ENCODE measurements at regions not wholly inside any gene's neighbourhood (a gene's known extent, or its start where the extent isn't known, plus 50 kb on each side); places are given as distances from the start of the nearest gene placed in this dataset.

GRCh38 chr20:39277185-39277584 is 315.0 kb downstream of the DHX35 start:
- Histone ChIP-seq H2AFZ (ENCODE audit: low read length) (no peak overlapping the region), H3F3A (ENCODE audit: low read depth) (no peaks in the 10 kb centered on the region), H3K4me1 (ENCODE audit: insufficient read depth, low read length, poor library complexity, severe bottlenecking) (no peaks in the 10 kb centered on the region), H3K36me3 (ENCODE audit: insufficient read depth, low read length) (no peaks in the 10 kb centered on the region), H3K9me2 (replicated peaks; ENCODE audit: low read depth, low read length) (no peaks in the 10 kb centered on the region), H3K9ac (ENCODE audit: low read depth, low read length, poor library complexity, severe bottlenecking) (no peak overlapping the region), H4K20me1 (ENCODE audit: insufficient read depth, low read length, poor library complexity, severe bottlenecking) (no peaks in the 10 kb centered on the region), H3K4me3 (ENCODE audit: low read length, poor library complexity, severe bottlenecking) (no peak overlapping the region), H3K79me2 (ENCODE audit: insufficient read depth, low read length) (no peaks in the 10 kb centered on the region), H3K4me2 (ENCODE audit: low read depth, low read length, poor library complexity, severe bottlenecking) (no peak overlapping the region), H3K9me3 (ENCODE audit: insufficient read depth, low read depth, low read length) (no peaks in the 10 kb centered on the region), H3K27me3 (ENCODE audit: insufficient read depth, low read length, poor library complexity, severe bottlenecking) (no peaks in the 10 kb centered on the region)
- TF ChIP-seq CTCF (conservative IDR thresholded peaks at IDR 0.05; ENCODE audit: low read length) (no peak), EZH2phosphoT487 (IDR thresholded peaks at IDR 0.05; ENCODE audit: borderline replicate concordance) (no peak)

GRCh38 chr20:39270837-39271604 is 308.9 kb downstream of the DHX35 start:
- H4K20me1 ChIP-seq (ENCODE audit: insufficient read depth, low read length, poor library complexity, severe bottlenecking), result no peaks in the 10 kb centered on the region
- H3F3A ChIP-seq (ENCODE audit: low read depth), result no peaks in the 10 kb centered on the region
- no peaks in the 10 kb centered on the region for H3K36me3 ChIP-seq (ENCODE audit: insufficient read depth, low read length)
- no peaks in the 10 kb centered on the region for H3K9me2 ChIP-seq (replicated peaks; ENCODE audit: low read depth, low read length)
- H3K27me3 ChIP-seq (ENCODE audit: insufficient read depth, low read length, poor library complexity, severe bottlenecking), result no peaks in the 10 kb centered on the region
- H3K9me3 ChIP-seq (ENCODE audit: insufficient read depth, low read depth, low read length), result no peaks in the 10 kb centered on the region
- no peak overlapping the region for H3K4me3 ChIP-seq (ENCODE audit: low read length, poor library complexity, severe bottlenecking)
- no peak overlapping the region for H3K9ac ChIP-seq (ENCODE audit: low read depth, low read length, poor library complexity, severe bottlenecking)
- H3K4me1 ChIP-seq (ENCODE audit: insufficient read depth, low read length, poor library complexity, severe bottlenecking), result peaks cover 9% of the 10 kb centered on the region
- H2AFZ ChIP-seq (ENCODE audit: low read length), result no peak overlapping the region
- no peak for TF ChIP-seq CTCF (conservative IDR thresholded peaks at IDR 0.05; ENCODE audit: low read length)
- TF ChIP-seq EZH2phosphoT487 (IDR thresholded peaks at IDR 0.05; ENCODE audit: borderline replicate concordance), result no peak
- no peak overlapping the region for H3K4me2 ChIP-seq (ENCODE audit: low read depth, low read length, poor library complexity, severe bottlenecking)
- no peaks in the 10 kb centered on the region for H3K79me2 ChIP-seq (ENCODE audit: insufficient read depth, low read length)

- no peaks in the 10 kb centered on the region for H3K79me2 ChIP-seq (ENCODE audit: insufficient read depth, low read length)
- H2AFZ ChIP-seq (ENCODE audit: low read length), result no peak overlapping the region
- H3K4me2 ChIP-seq (ENCODE audit: low read depth, low read length, poor library complexity, severe bottlenecking), result no peak overlapping the region
- H3F3A ChIP-seq (ENCODE audit: low read depth), result no peaks in the 10 kb centered on the region
- TF ChIP-seq EZH2phosphoT487 (IDR thresholded peaks at IDR 0.05; ENCODE audit: borderline replicate concordance) (no peak), CTCF (conservative IDR thresholded peaks at IDR 0.05; ENCODE audit: low read length) (no peak)
- H3K36me3 ChIP-seq (ENCODE audit: insufficient read depth, low read length), result no peaks in the 10 kb centered on the region
- no peaks in the 10 kb centered on the region for H3K27me3 ChIP-seq (ENCODE audit: insufficient read depth, low read length, poor library complexity, severe bottlenecking)
- no peaks in the 10 kb centered on the region for H3K9me2 ChIP-seq (replicated peaks; ENCODE audit: low read depth, low read length)
- no peak overlapping the region for H3K4me3 ChIP-seq (ENCODE audit: low read length, poor library complexity, severe bottlenecking)
- H3K9me3 ChIP-seq (ENCODE audit: insufficient read depth, low read depth, low read length), result no peaks in the 10 kb centered on the region
- H3K4me1 ChIP-seq (ENCODE audit: insufficient read depth, low read length, poor library complexity, severe bottlenecking), result peaks cover 21% of the 10 kb centered on the region
- no peaks in the 10 kb centered on the region for H4K20me1 ChIP-seq (ENCODE audit: insufficient read depth, low read length, poor library complexity, severe bottlenecking)
- H3K9ac ChIP-seq (ENCODE audit: low read depth, low read length, poor library complexity, severe bottlenecking), result no peak overlapping the region
These were observed 307.5 kb downstream of the DHX35 start for GRCh38 chr20:39269493-39270217.
